Fibroblast of the conjunctiva (primary cell): ENCODE measurements at regions not wholly inside any gene's neighbourhood (a gene's known extent, or its start where the extent isn't known, plus 50 kb on each side); places are given as distances from the start of the nearest gene placed in this dataset.

ENCODE experiments used
- DNase-seq: peaks from one replicate; pipeline ENCODE4 v3.0.0-alpha.2; 2010; ENCODE audit warnings: low read depth

GRCh38 chr6:82818727-82819126 is 246.9 kb downstream of the UBE3D start:
- DNase-seq = no peak

- no peak for DNase-seq
These were observed 242.3 kb downstream of the UBE3D start for GRCh38 chr6:82823361-82823760.

- DNase-seq = no peak
These were observed 232.8 kb downstream of the UBE3D start for GRCh38 chr6:82832811-82833210.

GRCh38 chr6:82833481-82833880 is 232.2 kb downstream of the UBE3D start:
- no peak for DNase-seq

- DNase-seq = no peak
These were observed 229.5 kb downstream of the UBE3D start for GRCh38 chr6:82836022-82836575.

GRCh38 chr6:82840571-82840970 is 225.1 kb downstream of the UBE3D start:
- no peak for DNase-seq

- DNase-seq = no peak
These were observed 224.3 kb downstream of the UBE3D start for GRCh38 chr6:82841309-82841708.
